DND-41 (cell line): ENCODE measurements at regions not wholly inside any gene's neighbourhood (a gene's known extent, or its start where the extent isn't known, plus 50 kb on each side); places are given as distances from the start of the nearest gene placed in this dataset.

Experiments
- ATAC-seq: fragments of 200-7000 bp; cut with Tn5 transposase; 3 replicates; pipeline ENCODE4 v1.9.1; 2021; ENCODE audit warnings: low read depth; ENCODE audit not compliant: insufficient read depth
- DNase-seq: peaks from one replicate; pipeline ENCODE4 v3.0.0-alpha.2; 2020
- H2AFZ ChIP-seq: 2 replicates; pipeline ENCODE4 v1.6.0; 2012; ENCODE audit warnings: low read depth, low read length
- H3K27ac ChIP-seq: 2 replicates; pipeline ENCODE4 v1.5.1; 2012; ENCODE audit warnings: low read length, inconsistent platforms
- H3K27me3 ChIP-seq: fragments of 200-600 bp; sonication (generic); 2 replicates; pipeline ENCODE4 v1.6.0; 2012; ENCODE audit warnings: low read length, mild to moderate bottlenecking, inconsistent platforms; ENCODE audit not compliant: insufficient read depth, poor library complexity
- H3K36me3 ChIP-seq: 2 replicates; pipeline ENCODE4 v1.5.1; 2012; ENCODE audit warnings: low read length, inconsistent platforms; ENCODE audit not compliant: insufficient read depth
- H3K4me1 ChIP-seq: 2 replicates; pipeline ENCODE4 v1.5.1; 2012; ENCODE audit warnings: mild to moderate bottlenecking, low read length; ENCODE audit not compliant: insufficient read depth
- H3K4me2 ChIP-seq: 2 replicates; pipeline ENCODE4 v1.6.0; 2012; ENCODE audit warnings: mild to moderate bottlenecking, moderate library complexity, low read length, inconsistent platforms; ENCODE audit not compliant: insufficient read depth
- H3K4me3 ChIP-seq, 2 experiments: fragments of 200-600 bp in 1 of 2; shearing (Covaris generic) in 1 of 2; 2 replicates each; pipeline ENCODE4 v1.5.1; 2012 to 2016; ENCODE audit warnings: inconsistent platforms in 2 of 2, low read length in 2 of 2, mild to moderate bottlenecking in 2 of 2, low read depth in 1 of 2, moderate library complexity in 1 of 2
- H3K79me2 ChIP-seq: 2 replicates; pipeline ENCODE4 v1.6.0; 2012; ENCODE audit warnings: low read length, inconsistent platforms; ENCODE audit not compliant: insufficient read depth
- H3K9ac ChIP-seq: 2 replicates; pipeline ENCODE4 v1.6.0; 2012; ENCODE audit warnings: low read depth, mild to moderate bottlenecking, inconsistent platforms, low read length, moderate library complexity
- H3K9me3 ChIP-seq: 2 replicates; pipeline ENCODE4 v1.5.1; 2012; ENCODE audit warnings: low read length, moderate library complexity, mild to moderate bottlenecking, inconsistent platforms; ENCODE audit not compliant: insufficient read depth, severe bottlenecking
- H4K20me1 ChIP-seq: 2 replicates; pipeline ENCODE4 v1.6.0; 2012; ENCODE audit warnings: low read length; ENCODE audit not compliant: insufficient read depth
- CTCF ChIP-seq: IDR thresholded peaks from 2 replicates; pipeline ENCODE4 v1.5.1; 2012; ENCODE audit warnings: borderline replicate concordance, low read length, moderate library complexity, mild to moderate bottlenecking; ENCODE audit not compliant: poor library complexity, severe bottlenecking; ENCODE audit errors: extremely low read depth
- EZH2 ChIP-seq: IDR thresholded peaks from 3 replicates; pipeline ENCODE4 v1.6.1; 2012; ENCODE audit warnings: borderline replicate concordance, low read depth, mild to moderate bottlenecking, moderate library complexity, low read length, inconsistent platforms; ENCODE audit not compliant: severe bottlenecking

- ATAC-seq (no peak), DNase-seq (no peak)
- H3K36me3 ChIP-seq, result no peaks in the 10 kb centered on the region
- H3K4me2 ChIP-seq, result no peak overlapping the region
- no peak overlapping the region for H2AFZ ChIP-seq
- H3K9me3 ChIP-seq, result no peaks in the 10 kb centered on the region
- no peak overlapping the region for H3K27ac ChIP-seq
- H3K9ac ChIP-seq, result no peak overlapping the region
- H3K27me3 ChIP-seq, result no peaks in the 10 kb centered on the region
- H3K79me2 ChIP-seq, result no peaks in the 10 kb centered on the region
- H3K4me1 ChIP-seq, result no peaks in the 10 kb centered on the region
- TF ChIP-seq CTCF (no peak), EZH2 (no peak)
- H3K4me3 ChIP-seq, result no peak overlapping the region
- H4K20me1 ChIP-seq, result no peaks in the 10 kb centered on the region
These were observed 222.0 kb upstream of the PKN2 start for GRCh38 chr1:88462096-88462487.

GRCh38 chr1:88462488-88463261 lies 221.4 kb upstream of the PKN2 start:
- TF ChIP-seq CTCF (no peak), EZH2 (no peak)
- Histone ChIP-seq H2AFZ (no peak overlapping the region), H3K9ac (no peak overlapping the region), H3K4me3 (no peak overlapping the region), H3K4me2 (no peak overlapping the region), H3K4me1 (no peaks in the 10 kb centered on the region), H4K20me1 (no peaks in the 10 kb centered on the region), H3K9me3 (no peaks in the 10 kb centered on the region), H3K36me3 (no peaks in the 10 kb centered on the region), H3K27me3 (no peaks in the 10 kb centered on the region), H3K27ac (no peak overlapping the region), H3K79me2 (no peaks in the 10 kb centered on the region)
- ATAC-seq (no peak), DNase-seq (no peak)

- no peak for TF ChIP-seq CTCF
- no peak for TF ChIP-seq EZH2
- DNase-seq, result no peak
- Histone ChIP-seq H3K79me2 (no peaks in the 10 kb centered on the region), H3K36me3 (no peaks in the 10 kb centered on the region), H3K4me2 (no peak overlapping the region), H3K4me1 (no peaks in the 10 kb centered on the region), H4K20me1 (no peaks in the 10 kb centered on the region), H3K9me3 (no peaks in the 10 kb centered on the region), H3K27me3 (no peaks in the 10 kb centered on the region), H3K27ac (no peak overlapping the region), H3K4me3 (no peak overlapping the region), H3K9ac (no peak overlapping the region), H2AFZ (no peak overlapping the region)
- no peak for ATAC-seq
These were observed 220.6 kb upstream of the PKN2 start for GRCh38 chr1:88463401-88463985.
